Sigmoid colon (tissue), 3 donors: ENCODE measurements at regions not wholly inside any gene's neighbourhood (a gene's known extent, or its start where the extent isn't known, plus 50 kb on each side); places are given as distances from the start of the nearest gene placed in this dataset.

ENCODE experiments used
- POLR2A ChIP-seq, 2 donors: fragments of 450-650 bp; IDR thresholded peaks; one replicate each; pipeline ENCODE4 v1.6.1; 2016; ENCODE audit warnings: antibody characterized with exemption in 2 of 2, mild to moderate bottlenecking in 2 of 2, moderate library complexity in 2 of 2
- TF ChIP-seq, protein P1 (sequence below), 4 experiments: fragments of 450-650 bp in 3 of 4; fragments of 200-600 bp in 1 of 4; IDR thresholded peaks; one replicate each; pipeline ENCODE4 v1.5.1; 2016 to 2019; ENCODE audit warnings: antibody characterized with exemption in 4 of 4, mild to moderate bottlenecking in 3 of 4, moderate library complexity in 2 of 4

DNA sequence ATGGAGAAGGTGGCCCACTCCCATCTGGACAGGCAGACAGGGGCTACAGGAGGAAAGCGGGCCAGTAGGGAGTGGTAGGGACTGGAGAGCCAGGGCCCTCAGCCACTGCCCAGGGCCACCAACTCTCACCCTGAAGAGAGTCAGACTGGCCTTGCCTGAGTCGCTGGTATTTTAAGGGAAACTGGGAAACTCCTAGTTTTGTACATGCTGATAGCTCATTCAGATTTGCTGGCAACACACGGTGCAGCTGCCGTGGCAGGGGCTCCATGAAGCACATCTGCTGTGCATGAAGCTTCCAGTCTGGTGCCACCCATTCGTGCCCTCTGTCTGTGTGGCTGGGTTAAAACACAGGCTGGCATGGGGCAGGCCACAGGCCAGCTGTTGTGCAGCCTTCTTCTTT, 137.3 kb upstream of the GLI2 start:
- TF ChIP-seq, protein P1, sequence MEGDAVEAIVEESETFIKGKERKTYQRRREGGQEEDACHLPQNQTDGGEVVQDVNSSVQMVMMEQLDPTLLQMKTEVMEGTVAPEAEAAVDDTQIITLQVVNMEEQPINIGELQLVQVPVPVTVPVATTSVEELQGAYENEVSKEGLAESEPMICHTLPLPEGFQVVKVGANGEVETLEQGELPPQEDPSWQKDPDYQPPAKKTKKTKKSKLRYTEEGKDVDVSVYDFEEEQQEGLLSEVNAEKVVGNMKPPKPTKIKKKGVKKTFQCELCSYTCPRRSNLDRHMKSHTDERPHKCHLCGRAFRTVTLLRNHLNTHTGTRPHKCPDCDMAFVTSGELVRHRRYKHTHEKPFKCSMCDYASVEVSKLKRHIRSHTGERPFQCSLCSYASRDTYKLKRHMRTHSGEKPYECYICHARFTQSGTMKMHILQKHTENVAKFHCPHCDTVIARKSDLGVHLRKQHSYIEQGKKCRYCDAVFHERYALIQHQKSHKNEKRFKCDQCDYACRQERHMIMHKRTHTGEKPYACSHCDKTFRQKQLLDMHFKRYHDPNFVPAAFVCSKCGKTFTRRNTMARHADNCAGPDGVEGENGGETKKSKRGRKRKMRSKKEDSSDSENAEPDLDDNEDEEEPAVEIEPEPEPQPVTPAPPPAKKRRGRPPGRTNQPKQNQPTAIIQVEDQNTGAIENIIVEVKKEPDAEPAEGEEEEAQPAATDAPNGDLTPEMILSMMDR (IDR thresholded peaks at IDR 0.05): no peak
- TF ChIP-seq POLR2A (IDR thresholded peaks at IDR 0.05): no peak
